ENCODE measurements at regions not wholly inside any gene's neighbourhood (a gene's known extent, or its start where the extent isn't known, plus 50 kb on each side); places are given as distances from the start of the nearest gene placed in this dataset.
A peak's percentile ranks its signal among the peaks of the same experiment; 100 is the strongest.

GRCh38 chr4:96342196-96342595 is 502.3 kb downstream of the PDHA2 start:
- Mint-ChIP-seq H3K27me3 (ENCODE audit: low read depth) (no peaks in the 10 kb centered on the region), H3K9me3 (peaks cover 15% of the 10 kb centered on the region), H3K4me3 (no peak overlapping the region), H3K4me1 (peaks cover 13% of the 10 kb centered on the region), H3K36me3 (peaks cover 4% of the 10 kb centered on the region), H3K27ac (peak overlapping the region; percentile 64)
- no peak for TF ChIP-seq CTCF (IDR thresholded peaks at IDR 0.05; ENCODE audit: unreplicated experiment)
- no peak for DNase-seq (ENCODE audit: low spot score in 2 of 2, unreplicated experiment in 2 of 2)

GRCh38 chr4:96342790-96343455 is 503.0 kb downstream of the PDHA2 start:
- TF ChIP-seq CTCF (IDR thresholded peaks at IDR 0.05; ENCODE audit: unreplicated experiment): no peak
- H3K27ac Mint-ChIP-seq: no peak overlapping the region
- H3K27me3 Mint-ChIP-seq (ENCODE audit: low read depth): no peaks in the 10 kb centered on the region
- peaks cover 4% of the 10 kb centered on the region for H3K36me3 Mint-ChIP-seq
- H3K4me3 Mint-ChIP-seq: no peak overlapping the region
- peaks cover 13% of the 10 kb centered on the region for H3K4me1 Mint-ChIP-seq
- no peak for DNase-seq (ENCODE audit: low spot score in 2 of 2, unreplicated experiment in 2 of 2)
- H3K9me3 Mint-ChIP-seq: peaks cover 15% of the 10 kb centered on the region

- H3K4me3 Mint-ChIP-seq: no peak overlapping the region
Observed at GRCh38 chr4:96343836-96344235, 503.9 kb downstream of the PDHA2 start.

GRCh38 chr4:96347582-96347981 is 507.7 kb downstream of the PDHA2 start:
- no peaks in the 10 kb centered on the region for H3K27me3 Mint-ChIP-seq (ENCODE audit: low read depth)
- TF ChIP-seq CTCF (IDR thresholded peaks at IDR 0.05; ENCODE audit: unreplicated experiment): no peak
- H3K4me3 Mint-ChIP-seq: no peak overlapping the region
- peaks cover 10% of the 10 kb centered on the region for H3K4me1 Mint-ChIP-seq
- peaks cover 5% of the 10 kb centered on the region for H3K36me3 Mint-ChIP-seq
- DNase-seq (ENCODE audit: low spot score in 2 of 2, unreplicated experiment in 2 of 2): no peak
- no peak overlapping the region for H3K27ac Mint-ChIP-seq
- H3K9me3 Mint-ChIP-seq: peaks cover 6% of the 10 kb centered on the region

More at GRCh38 chr4:96343836-96344235, 503.9 kb downstream of the PDHA2 start:
- no peak for TF ChIP-seq CTCF (IDR thresholded peaks at IDR 0.05; ENCODE audit: unreplicated experiment)
- H3K27me3 Mint-ChIP-seq (ENCODE audit: low read depth): no peaks in the 10 kb centered on the region
- peaks cover 13% of the 10 kb centered on the region for H3K4me1 Mint-ChIP-seq
- peaks cover 17% of the 10 kb centered on the region for H3K9me3 Mint-ChIP-seq
- peaks cover 7% of the 10 kb centered on the region for H3K36me3 Mint-ChIP-seq
- no peak overlapping the region for H3K27ac Mint-ChIP-seq
- no peak for DNase-seq (ENCODE audit: low spot score in 2 of 2, unreplicated experiment in 2 of 2)

GRCh38 chr4:96352051-96352517 is 512.2 kb downstream of the PDHA2 start:
- Mint-ChIP-seq H3K36me3 (peaks cover 5% of the 10 kb centered on the region), H3K4me3 (no peak overlapping the region), H3K9me3 (peaks cover 6% of the 10 kb centered on the region), H3K27me3 (ENCODE audit: low read depth) (no peaks in the 10 kb centered on the region), H3K4me1 (peaks cover 32% of the 10 kb centered on the region), H3K27ac (no peak overlapping the region)
- peak; percentile 30 for TF ChIP-seq CTCF (IDR thresholded peaks at IDR 0.05; ENCODE audit: unreplicated experiment)
- no peak for DNase-seq (ENCODE audit: low spot score in 2 of 2, unreplicated experiment in 2 of 2)

Data from mesothelial cell of epicardium (in vitro differentiated cells).